KMS-11 (cell line): ENCODE measurements at regions not wholly inside any gene's neighbourhood (a gene's known extent, or its start where the extent isn't known, plus 50 kb on each side); places are given as distances from the start of the nearest gene placed in this dataset.

Experiments
- H2AFZ ChIP-seq: fragments of 200-600 bp; sonication (generic); 2 replicates; pipeline ENCODE4 v1.6.1; 2016; ENCODE audit warnings: antibody characterized with exemption, mixed run types, low read depth
- H3K27ac ChIP-seq: fragments of 200-600 bp; sonication (generic); 2 replicates; pipeline ENCODE4 v1.6.1; 2016; ENCODE audit warnings: mild to moderate bottlenecking, mixed run types
- H3K27me3 ChIP-seq: fragments of 200-600 bp; sonication (generic); 2 replicates; pipeline ENCODE4 v1.6.1; 2017; ENCODE audit warnings: mild to moderate bottlenecking, low read depth, mixed run types, moderate library complexity; ENCODE audit not compliant: insufficient read depth
- H3K36me3 ChIP-seq: fragments of 200-600 bp; sonication (generic); 2 replicates; pipeline ENCODE4 v1.6.1; 2017; ENCODE audit warnings: mild to moderate bottlenecking, mixed run types; ENCODE audit not compliant: insufficient read depth
- H3K4me1 ChIP-seq: fragments of 200-600 bp; sonication (generic); 2 replicates; pipeline ENCODE4 v1.6.1; 2016; ENCODE audit warnings: mild to moderate bottlenecking, low read depth, mixed run types; ENCODE audit not compliant: poor library complexity, severe bottlenecking
- H3K4me2 ChIP-seq: fragments of 200-600 bp; sonication (generic); 2 replicates; pipeline ENCODE4 v1.7.0; 2016; ENCODE audit warnings: mild to moderate bottlenecking, mixed run types
- H3K4me3 ChIP-seq: fragments of 200-600 bp; sonication (generic); IDR thresholded peaks from 2 replicates; pipeline ENCODE4 v1.6.1; 2017; ENCODE audit warnings: low read depth, low read length, mixed read lengths; ENCODE audit not compliant: insufficient read depth
- H3K79me2 ChIP-seq: fragments of 200-600 bp; sonication (generic); 2 replicates; pipeline ENCODE4 v1.6.1; 2016; ENCODE audit warnings: low read depth, mixed run types; ENCODE audit not compliant: insufficient read depth
- H3K9ac ChIP-seq: fragments of 200-600 bp; sonication (generic); 2 replicates; pipeline ENCODE4 v1.6.1; 2016; ENCODE audit warnings: mild to moderate bottlenecking, mixed run types
- H4K20me1 ChIP-seq: fragments of 200-600 bp; sonication (generic); 2 replicates; pipeline ENCODE4 v1.6.1; 2016; ENCODE audit warnings: mild to moderate bottlenecking, mixed run types; ENCODE audit not compliant: insufficient read depth
- TF ChIP-seq, protein P1 (sequence below): fragments of 200-600 bp; sonication (generic); conservative IDR thresholded peaks from 2 replicates; pipeline ENCODE4 v1.6.1; 2017; ENCODE audit warnings: low read depth, mild to moderate bottlenecking, antibody characterized with exemption, low read length, moderate library complexity, mixed read lengths

DNA sequence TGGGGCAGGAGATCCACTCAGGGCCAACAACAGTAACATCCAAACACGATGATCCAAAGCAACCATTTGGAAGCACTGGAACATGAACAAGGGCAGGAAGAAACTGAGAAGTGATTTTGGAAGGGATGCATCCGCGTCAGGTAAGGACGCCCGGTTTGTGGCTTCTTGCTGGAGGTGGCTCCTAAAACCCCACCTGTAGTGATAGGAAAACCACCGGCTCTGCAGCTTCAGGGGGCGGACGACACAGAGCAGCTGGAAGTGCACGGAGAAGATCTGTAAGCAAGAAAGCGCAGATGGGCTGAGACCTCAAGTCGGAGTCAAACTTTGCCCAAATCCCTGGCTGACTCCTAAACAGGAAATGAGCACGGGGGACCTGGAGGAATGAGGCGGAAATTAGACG lies 1066.1 kb downstream of the BRD1 start:
- H3K27me3 ChIP-seq: no peaks in the 10 kb centered on the region
- no peaks in the 10 kb centered on the region for H3K36me3 ChIP-seq
- no peaks in the 10 kb centered on the region for H3K79me2 ChIP-seq
- no peak overlapping the region for H3K9ac ChIP-seq
- no peak overlapping the region for H2AFZ ChIP-seq
- H3K4me3 ChIP-seq: no peak overlapping the region
- no peak overlapping the region for H3K27ac ChIP-seq
- TF ChIP-seq, protein P1, sequence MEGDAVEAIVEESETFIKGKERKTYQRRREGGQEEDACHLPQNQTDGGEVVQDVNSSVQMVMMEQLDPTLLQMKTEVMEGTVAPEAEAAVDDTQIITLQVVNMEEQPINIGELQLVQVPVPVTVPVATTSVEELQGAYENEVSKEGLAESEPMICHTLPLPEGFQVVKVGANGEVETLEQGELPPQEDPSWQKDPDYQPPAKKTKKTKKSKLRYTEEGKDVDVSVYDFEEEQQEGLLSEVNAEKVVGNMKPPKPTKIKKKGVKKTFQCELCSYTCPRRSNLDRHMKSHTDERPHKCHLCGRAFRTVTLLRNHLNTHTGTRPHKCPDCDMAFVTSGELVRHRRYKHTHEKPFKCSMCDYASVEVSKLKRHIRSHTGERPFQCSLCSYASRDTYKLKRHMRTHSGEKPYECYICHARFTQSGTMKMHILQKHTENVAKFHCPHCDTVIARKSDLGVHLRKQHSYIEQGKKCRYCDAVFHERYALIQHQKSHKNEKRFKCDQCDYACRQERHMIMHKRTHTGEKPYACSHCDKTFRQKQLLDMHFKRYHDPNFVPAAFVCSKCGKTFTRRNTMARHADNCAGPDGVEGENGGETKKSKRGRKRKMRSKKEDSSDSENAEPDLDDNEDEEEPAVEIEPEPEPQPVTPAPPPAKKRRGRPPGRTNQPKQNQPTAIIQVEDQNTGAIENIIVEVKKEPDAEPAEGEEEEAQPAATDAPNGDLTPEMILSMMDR: no peak
- no peak overlapping the region for H3K4me2 ChIP-seq
- H4K20me1 ChIP-seq: no peaks in the 10 kb centered on the region
- H3K4me1 ChIP-seq: no peaks in the 10 kb centered on the region

DNA sequence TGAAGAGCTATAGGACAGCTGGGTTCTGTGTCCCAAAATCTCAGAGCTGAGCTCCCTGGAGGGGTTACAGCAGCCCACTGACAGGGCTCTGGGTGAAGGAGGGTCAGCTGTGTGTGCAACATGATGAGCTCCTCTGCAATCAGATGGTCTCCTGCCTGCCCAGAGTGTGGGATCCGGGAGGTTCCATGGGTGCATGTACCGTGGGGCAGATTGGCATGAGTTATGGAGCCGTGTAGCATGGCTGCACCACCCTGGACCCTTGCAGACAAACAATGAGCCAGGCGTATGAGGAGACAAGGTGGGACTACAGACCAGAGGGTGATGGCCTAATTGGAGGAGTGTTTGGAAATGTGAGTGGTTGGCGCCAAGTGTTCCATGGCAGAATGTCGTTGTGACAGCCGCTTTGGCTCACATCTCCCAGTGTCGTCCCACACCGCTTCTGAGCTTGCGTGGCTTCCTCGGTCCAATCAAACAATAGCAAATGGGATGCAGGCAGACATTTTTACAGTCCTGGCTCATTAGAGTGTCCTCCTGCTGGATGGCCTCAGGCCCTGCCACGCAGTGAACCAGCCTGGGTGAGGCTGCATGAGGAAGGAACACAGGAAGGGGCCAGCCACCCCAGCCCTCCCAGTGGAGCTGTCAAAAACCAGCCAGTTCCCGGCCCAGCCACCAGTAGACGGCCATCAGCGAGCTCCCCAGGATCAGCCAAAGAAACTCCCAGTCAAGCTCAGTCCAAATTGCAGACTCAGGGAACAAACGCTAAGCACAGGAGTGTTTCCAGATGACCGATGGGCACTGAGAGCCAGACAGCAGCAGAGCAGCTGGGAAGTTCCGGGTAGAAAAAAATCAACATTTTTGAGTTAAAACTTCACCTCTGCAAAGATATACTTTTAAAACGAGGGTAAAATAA lies 1066.9 kb downstream of the BRD1 start:
- no peak overlapping the region for H3K9ac ChIP-seq
- TF ChIP-seq, protein P1: no peak
- no peak overlapping the region for H3K27ac ChIP-seq
- no peaks in the 10 kb centered on the region for H3K36me3 ChIP-seq
- no peaks in the 10 kb centered on the region for H4K20me1 ChIP-seq
- no peak overlapping the region for H2AFZ ChIP-seq
- H3K79me2 ChIP-seq: no peaks in the 10 kb centered on the region
- no peak overlapping the region for H3K4me2 ChIP-seq
- no peaks in the 10 kb centered on the region for H3K4me1 ChIP-seq
- no peak overlapping the region for H3K4me3 ChIP-seq
- H3K27me3 ChIP-seq: no peaks in the 10 kb centered on the region

DNA sequence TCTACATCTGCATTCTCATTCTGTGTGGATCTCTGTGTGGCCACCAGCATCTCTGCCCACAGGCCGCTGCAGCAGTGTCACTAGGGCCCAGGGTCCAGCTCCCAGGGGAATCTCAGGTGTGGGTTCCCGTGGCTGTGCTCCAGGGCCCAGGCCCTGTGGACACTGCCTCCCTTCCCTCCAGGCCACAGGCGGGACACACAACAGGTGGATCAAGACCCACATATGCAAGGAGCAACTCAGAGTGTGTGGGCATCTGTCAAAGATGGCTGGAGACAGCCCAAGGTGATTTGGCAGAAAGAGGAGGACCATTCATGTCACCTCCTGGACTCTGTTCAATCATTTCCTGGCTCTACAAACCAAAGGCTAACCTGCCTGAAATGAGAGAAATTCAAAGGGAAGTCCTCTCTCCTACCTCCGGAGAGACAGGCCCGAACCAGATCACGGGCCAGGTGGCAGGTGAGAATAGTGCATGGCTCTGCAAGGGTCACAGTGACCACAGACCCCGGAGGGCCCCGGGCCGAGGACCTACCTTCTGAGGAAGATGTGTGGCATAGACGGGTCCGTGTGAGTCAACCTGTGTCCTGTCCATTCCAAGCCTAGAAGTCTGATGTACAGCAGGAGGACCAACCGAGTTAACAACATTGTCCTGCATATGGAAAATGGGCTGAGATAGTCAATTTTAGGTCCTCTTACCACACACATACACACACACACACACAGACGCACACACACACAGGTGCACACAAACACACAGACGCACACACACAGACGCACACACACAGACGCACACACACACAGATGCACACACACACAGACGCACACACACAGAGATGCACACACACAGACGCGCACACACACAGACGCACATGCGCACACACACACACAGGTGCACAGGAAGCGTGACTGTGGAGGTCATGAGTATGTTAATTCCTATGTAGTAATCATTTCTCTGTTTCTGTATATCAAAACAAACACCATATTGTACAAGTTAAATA lies 1068.5 kb downstream of the BRD1 start:
- Histone ChIP-seq H4K20me1 (no peaks in the 10 kb centered on the region), H3K4me1 (no peaks in the 10 kb centered on the region), H3K36me3 (no peaks in the 10 kb centered on the region), H3K4me3 (no peak overlapping the region), H3K27ac (no peak overlapping the region), H3K27me3 (no peaks in the 10 kb centered on the region), H3K4me2 (no peak overlapping the region), H3K9ac (no peak overlapping the region), H3K79me2 (no peaks in the 10 kb centered on the region), H2AFZ (no peak overlapping the region)
- TF ChIP-seq, protein P1: no peak

DNA sequence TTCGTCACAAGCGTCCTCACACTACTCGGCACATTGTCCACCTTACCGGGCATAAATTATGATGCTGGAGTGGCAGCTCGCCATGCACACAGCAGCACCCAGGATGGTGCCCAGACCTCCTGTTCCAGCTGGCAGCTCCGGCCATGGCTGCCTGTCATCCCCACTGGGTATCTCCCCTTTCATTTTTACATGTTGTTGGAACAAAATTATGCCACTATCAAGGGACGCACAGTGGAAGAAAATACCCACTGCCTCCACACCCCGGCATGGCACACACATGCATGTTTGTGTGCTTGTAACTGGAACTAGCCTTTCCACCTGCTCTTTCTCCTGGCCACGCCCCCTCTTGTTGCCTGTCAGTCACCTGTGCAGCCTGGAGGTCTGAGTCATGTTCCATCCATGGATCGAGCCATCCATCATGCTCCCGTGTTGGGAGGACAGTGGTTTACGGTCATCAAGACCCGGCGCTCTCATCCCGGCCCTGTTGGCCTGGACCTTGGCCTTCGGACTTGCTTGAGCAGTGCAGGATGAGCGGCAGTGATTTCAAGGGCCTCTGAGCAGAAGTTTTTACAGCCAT lies 1069.6 kb downstream of the BRD1 start:
- TF ChIP-seq, protein P1: no peak
- H3K27ac ChIP-seq: no peak overlapping the region
- no peaks in the 10 kb centered on the region for H3K36me3 ChIP-seq
- H2AFZ ChIP-seq: no peak overlapping the region
- H3K4me2 ChIP-seq: no peak overlapping the region
- H3K79me2 ChIP-seq: no peaks in the 10 kb centered on the region
- H3K9ac ChIP-seq: no peak overlapping the region
- no peak overlapping the region for H3K4me3 ChIP-seq
- no peaks in the 10 kb centered on the region for H4K20me1 ChIP-seq
- no peaks in the 10 kb centered on the region for H3K27me3 ChIP-seq
- H3K4me1 ChIP-seq: no peaks in the 10 kb centered on the region
